ENCODE measurements at regions not wholly inside any gene's neighbourhood (a gene's known extent, or its start where the extent isn't known, plus 50 kb on each side); places are given as distances from the start of the nearest gene placed in this dataset.

DNA sequence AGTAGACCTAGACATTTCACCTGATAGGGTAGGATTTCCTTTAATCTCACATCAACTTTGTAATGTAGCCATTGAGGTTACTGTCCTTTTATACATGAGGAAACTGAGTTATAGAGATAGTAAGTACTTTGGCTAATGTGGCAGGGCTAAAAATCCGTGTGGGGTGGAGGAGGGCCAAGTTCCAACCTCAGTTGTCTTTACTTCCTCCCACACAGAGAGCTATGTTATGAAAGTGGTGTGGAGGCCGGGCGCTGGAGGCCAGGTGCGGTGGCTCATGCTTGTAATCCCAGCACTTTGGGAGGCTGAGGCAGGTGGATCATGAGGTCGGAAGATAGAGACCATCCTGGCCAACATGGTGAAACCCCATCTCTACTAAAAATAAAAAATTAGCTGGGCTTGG is 173.3 kb downstream of the PALM2AKAP2 start:
- no peak for DNase-seq

DNA sequence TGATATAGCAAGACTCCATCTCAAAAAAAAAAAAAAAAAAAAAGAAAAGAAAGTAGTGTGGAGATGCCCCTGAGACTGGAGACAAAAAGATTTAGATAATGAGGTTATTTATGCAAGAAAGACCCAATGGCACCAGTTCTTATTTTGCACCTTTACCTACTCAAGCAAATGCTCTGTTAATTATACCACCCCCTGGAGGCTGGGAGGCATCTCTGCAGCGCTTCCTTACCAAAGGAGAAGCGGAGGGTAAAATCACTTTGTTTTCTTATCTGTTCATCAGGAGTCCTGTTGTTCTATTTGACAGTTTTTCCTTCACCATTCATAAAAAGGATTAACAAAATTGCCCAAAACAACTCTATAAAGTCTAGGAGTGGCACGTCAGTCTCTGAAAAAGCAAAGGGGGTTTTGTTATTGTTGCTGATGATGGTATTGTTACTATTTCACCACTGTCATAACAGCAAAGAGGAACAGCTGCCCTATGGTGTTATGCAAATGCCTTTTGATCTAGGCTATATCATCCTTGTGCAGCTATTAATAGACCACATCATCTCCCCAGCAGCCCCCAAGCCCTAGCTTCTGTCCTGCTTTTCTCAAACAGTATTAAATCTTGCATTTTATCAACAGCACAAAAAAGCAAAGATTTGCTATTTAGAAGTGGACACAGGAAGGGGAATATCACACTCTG is 174.0 kb downstream of the PALM2AKAP2 start:
- DNase-seq: no peak

GRCh38 chr9:109956717-109957440 is 176.9 kb downstream of the PALM2AKAP2 start:
- no peak for DNase-seq

DNA sequence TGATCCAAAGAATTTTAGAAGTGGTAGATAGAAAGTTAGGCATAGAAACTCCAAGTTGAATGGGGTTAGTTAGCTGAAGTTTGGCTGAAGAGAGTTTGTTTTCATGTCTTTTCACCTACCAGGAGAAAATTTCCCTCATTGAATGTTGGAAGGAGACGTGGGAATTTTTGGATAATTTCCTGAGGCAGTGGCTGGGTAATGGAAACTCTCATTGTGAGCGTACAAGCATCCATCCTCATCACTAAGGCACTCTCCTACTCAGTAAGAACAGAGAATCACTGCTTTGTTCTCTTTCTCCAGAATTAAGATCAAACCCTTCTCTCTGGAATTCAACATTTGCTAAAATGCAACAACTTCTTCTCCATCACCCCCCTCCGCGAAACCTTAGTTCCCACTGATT is 179.7 kb downstream of the PALM2AKAP2 start:
- no peak for DNase-seq

DNA sequence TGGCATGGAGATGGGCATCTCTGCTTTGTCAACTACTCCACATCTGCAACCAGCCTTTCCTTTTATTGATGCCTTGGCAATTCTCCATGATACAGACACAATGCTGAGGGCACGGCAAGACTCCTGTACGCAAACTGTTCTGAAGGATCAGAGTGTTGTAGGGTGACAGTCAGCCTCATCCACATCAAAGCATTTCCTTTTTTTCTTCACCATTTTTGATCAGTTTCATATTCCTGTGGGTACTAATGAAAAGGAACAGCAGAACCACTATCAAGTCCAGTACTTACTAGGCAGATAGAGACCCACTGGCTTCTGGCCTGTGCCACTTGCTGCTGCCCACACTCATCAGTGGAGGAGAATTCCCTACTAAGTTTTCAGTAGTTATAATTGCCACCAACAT is 181.6 kb downstream of the PALM2AKAP2 start:
- no peak for DNase-seq

DNA sequence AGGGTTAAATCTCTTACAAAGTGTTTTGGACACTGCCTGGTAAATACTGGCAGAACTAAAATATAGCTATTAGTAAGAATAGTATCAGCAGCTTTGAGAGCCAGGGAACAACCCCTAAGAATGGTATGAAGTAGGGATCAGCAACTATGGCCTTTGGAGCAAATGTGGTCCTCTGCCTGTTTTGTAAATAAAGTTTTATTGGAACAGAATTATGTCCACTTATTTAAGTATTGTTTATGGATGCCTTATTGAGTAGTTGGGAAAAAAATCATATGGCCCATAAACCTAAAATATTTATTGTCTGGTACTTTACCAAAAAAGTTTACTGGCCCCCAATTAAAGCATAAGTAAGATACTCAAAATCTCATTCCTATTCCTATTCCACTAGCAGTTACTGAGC is 182.2 kb downstream of the PALM2AKAP2 start:
- DNase-seq: no peak

DNA sequence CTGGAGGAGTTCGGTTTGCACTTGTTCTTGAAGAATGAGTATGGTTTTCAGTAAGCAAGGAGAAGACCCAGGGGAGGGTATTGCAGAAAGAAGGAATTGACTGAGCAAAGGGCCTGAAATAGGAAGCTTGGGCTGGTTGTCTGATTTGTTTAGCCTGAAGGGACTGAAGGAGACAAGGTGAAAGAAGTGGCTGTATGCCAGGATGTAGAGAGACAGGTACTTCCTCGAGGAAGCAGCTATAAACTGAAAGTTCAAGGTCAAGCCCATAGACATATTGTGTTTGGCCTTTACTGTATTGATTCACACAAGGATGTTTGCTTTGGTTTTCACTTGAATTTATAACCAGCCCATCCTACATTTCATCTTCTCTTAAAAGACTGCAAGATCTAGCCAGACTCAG is 183.1 kb downstream of the PALM2AKAP2 start:
- no peak for DNase-seq

DNA sequence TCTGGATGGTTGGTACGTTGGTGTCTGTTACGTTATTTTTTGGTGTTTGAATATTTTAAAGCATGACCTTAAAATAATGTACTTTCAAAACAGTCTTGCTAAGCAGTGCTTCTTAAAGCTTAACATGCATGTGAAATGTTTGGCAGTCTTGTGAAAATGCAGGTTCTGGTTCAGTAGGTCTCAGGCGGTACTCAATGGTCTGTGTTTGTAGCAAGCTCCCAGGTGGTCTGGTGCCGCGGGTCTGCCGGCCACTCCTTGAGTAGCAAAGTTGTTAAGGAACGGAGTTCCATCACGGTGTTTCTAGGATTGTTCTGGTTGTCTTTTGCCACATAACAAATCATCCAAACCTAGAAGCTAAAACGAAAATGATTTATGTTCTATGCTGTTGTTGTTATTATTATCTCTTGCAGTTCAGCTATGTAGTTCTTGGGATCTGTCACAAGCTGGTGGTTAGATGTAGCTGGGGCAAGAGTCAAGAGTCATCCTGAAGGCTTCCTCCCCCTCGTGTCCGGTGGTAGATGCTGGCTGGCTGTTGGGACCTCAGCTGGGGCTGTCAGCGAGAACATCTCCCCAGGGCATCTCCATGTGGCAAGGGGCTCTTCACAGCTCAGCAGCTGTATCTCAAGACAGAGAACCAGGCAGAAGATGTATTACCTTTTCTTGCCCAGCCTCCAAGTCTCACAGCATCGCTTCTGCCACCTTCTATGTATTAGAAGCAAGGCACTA is 186.8 kb downstream of the PALM2AKAP2 start:
- DNase-seq: no peak

GRCh38 chr9:109967651-109968642 is 187.9 kb downstream of the PALM2AKAP2 start:
- no peak for DNase-seq

GRCh38 chr9:109969011-109969410 is 189.0 kb downstream of the PALM2AKAP2 start:
- no peak for DNase-seq

DNA sequence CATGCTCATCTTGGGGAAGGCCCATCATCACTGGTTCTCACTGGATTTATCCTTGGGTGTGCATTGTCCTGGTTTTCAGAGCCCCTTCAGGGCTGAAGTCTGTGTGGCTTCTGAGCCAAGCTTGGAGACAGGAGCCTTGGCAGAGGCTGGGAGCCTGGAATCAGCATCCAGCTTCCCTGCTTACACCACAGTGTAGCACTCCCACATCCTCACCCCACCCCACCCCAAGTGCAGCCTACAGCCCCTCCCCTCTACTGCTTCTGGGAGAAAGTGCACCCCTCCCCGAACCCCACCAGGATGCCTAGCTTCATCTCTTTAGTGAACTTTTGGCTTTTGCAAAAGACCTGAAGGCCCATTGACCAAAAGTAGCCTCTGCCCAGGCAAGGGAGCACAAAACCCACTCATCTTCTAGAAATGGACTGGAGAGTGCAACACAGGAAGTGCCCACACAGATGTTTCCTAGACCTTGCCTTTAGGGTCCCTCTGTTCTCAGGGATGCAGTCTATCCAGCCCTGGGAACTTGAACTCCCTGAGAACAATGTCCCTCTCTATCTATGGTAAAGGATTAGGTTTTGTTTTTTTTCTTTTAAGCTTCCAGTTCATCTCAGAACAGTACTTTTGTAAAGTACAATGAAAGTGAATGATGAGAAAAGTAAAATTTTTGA is 189.7 kb downstream of the PALM2AKAP2 start:
- DNase-seq: no peak

- DNase-seq: no peak
Observed at GRCh38 chr9:109971226-109971625, 191.2 kb downstream of the PALM2AKAP2 start.

DNA sequence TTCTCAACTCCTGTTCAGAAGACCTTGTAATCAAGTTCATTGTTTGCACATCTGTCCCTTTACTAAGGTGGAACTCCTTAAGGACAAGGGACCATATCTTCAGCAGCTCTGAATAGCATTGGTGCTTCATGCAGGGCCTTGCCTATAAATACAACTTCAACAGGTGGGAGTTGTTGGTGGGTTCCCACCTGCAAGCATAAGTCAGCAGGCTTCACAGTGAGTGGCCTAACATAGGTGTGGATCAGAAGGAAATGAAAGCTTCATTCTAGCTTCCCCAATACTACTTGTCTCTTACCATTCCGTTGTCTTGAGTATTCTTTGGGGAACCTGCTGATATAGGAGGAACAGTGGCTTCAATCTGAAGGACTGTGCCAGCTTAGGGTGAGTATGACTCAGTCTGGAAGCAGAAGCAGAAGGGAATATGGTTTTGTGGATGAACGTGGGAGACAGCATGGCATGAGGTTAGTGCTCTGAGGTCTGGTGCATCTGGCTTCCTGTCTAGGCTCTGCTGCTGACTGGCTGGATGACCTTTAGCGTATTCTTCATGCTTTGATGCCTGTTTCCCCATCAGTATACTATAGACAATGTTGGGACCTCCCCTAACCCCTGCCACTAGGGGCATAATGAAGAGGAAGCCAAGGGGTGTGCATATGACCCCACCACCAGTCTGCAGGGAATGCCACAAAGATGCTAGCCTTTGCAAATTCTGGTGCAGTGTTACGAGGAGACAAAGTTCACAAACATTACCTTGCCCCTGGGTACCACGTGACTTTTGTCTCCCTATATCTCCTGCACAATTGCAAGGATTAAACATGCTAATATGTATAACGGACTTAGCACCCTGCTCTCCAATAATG is 192.3 kb downstream of the PALM2AKAP2 start:
- DNase-seq: no peak

DNA sequence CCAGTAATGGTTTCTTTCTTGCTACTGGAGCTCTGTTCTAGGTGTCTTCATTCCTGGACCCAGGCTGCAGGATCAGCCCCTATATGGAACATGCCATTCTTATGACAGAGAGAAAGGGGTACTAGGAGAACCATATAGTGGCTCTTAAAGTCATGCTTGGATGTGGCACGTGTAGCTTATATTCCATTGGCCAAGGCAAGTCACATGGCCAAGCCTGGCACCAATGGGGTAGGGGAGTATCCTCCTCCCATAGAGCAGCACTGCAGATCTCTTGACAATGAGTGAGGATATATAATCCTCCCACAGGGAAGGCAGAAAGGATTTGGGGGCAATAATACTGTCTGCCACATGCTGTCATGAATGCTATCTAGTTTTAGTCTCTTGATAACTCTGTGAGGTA is 193.3 kb downstream of the PALM2AKAP2 start:
- no peak for DNase-seq

DNA sequence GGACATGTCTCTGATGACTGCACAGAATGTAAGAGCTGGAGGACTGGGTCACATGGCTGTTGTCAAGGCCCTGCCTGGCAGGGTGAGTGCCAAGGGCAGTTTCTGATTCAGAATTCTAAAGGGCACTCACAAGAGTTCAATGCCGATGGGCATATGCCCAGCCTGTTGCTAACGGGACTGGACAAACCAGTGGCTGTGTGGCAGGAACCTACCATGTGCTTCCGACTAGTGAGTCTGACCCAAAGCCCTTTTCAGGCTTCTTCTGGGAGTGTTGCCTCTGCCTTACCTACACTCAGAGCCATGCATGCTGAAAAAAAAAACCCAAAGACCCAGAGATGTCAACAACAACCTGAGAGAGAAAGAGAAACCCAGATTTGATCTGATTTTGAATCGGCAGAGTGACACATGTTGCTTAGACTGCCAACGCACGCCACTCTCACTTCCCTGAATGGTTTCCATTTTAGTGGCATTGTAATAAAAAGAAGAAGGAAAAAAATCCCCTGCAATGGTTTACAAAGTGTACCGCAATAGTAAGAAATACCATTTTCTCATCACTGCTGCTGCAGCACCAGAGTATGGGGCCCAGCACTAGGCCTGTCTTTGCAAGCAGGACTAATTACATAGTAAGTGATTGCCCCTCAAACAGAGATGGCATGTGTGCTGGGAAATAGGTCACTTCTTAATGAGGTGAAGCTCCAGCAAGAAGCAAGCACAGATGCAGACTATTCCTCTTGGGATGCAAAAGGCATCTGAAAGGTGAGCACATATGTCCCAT is 194.3 kb downstream of the PALM2AKAP2 start:
- DNase-seq: no peak

- DNase-seq: no peak
Observed at GRCh38 chr9:109974918-109975276, 194.9 kb downstream of the PALM2AKAP2 start.

DNA sequence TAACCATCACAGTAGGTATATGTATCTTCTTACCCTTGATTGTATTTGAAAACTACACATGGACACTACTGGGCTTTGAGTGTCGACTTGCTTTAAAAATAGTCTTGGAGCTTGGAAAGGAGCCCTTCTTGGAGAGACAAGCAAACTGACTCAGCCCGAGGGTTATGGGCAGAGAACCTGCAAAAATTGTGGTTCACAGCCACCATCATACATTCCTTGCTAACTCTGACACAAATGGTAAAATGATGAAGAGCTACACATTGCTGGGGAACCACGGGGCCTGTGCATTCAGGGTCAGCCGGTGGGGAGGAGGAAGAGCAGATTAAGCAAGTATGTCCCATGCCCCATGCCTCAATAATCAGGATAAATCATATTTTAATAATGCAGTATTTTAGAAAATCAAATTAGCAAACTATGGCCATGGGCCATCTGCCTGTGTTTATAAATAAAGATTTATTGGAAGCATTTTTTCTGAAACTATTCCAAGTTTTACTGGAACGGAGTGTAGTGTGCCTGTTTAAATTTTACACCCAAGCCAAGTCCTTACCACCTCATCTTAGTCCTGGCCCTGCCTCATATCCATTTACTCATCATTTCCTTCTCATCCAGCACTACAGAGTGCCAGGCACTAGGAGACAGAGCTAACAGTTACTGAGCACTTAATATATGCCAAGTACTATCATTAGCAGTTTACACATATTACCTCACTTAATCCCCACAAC is 195.7 kb downstream of the PALM2AKAP2 start:
- DNase-seq: no peak

GRCh38 chr9:109976303-109976702 is 196.3 kb downstream of the PALM2AKAP2 start:
- DNase-seq: no peak

DNA sequence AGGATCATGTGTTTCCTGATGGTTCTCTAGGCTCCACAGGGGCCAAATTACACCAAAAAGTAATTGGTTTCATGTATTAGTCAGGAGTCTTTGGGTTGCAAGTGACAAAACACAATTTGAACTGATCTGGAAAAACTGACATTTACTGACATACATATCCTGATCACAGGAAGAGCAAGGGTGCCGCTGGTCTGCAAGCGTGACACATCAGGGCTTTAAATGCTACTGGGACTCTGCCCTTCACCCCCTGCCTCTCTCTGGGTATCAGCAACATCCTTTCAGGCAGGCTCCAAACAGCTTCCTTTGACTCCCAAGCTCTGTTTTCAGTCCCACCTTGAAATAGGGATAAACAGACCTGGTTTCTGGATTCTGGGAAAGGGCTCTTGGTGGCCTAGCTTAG is 197.5 kb downstream of the PALM2AKAP2 start:
- DNase-seq: no peak

GRCh38 chr9:109981091-109981490 is 201.1 kb downstream of the PALM2AKAP2 start:
- DNase-seq: no peak
